ENCODE measurements at regions not wholly inside any gene's neighbourhood (a gene's known extent, or its start where the extent isn't known, plus 50 kb on each side); places are given as distances from the start of the nearest gene placed in this dataset.
"Not testable (repeated sequence)": the region's sequence is repeated elsewhere in the genome, so short reads cannot be mapped to it uniquely, and the experiment has no call there.

GRCh38 chr4:66929748-66930147 is 615.6 kb downstream of the CENPC start:
- no peak for DNase-seq (ENCODE audit: low spot score)

DNA sequence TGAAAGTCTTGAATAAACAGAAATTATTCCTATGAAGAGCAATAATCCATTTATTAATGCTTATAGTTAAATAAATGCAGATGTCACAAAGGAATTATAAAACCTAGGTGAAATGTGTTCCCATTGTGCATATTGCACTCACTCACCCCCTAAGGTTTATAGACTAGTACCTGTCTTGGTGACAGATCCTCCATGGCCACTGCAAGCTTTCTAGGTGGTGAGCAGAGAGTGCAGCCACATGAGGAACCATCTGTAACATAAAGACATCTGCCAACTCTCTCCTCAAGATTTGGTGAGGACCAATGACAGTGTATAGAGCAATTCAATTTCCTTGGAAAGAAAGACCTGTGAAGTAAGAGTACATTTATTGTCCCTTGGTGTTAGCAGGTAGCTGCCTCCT is 616.4 kb downstream of the CENPC start:
- DNase-seq (ENCODE audit: low spot score): not testable (repeated sequence)

GRCh38 chr4:66927937-66928336 is 617.4 kb downstream of the CENPC start:
- DNase-seq (ENCODE audit: low spot score): no peak

- no peak for DNase-seq (ENCODE audit: low spot score)
Measured at GRCh38 chr4:66926687-66927086, 618.6 kb downstream of the CENPC start.

GRCh38 chr4:66923081-66923865 is 622.0 kb downstream of the CENPC start:
- DNase-seq (ENCODE audit: low spot score): no peak

- no peak for DNase-seq (ENCODE audit: low spot score)
Measured at GRCh38 chr4:66921433-66921832, 623.9 kb downstream of the CENPC start.

- no peak for DNase-seq (ENCODE audit: low spot score)
Measured at GRCh38 chr4:66920514-66920913, 624.8 kb downstream of the CENPC start.

GRCh38 chr4:66911880-66912279 is 633.4 kb downstream of the CENPC start:
- no peak for DNase-seq (ENCODE audit: low spot score)

GRCh38 chr4:66906314-66906713 is 639.0 kb downstream of the CENPC start:
- no peak for DNase-seq (ENCODE audit: low spot score)

GRCh38 chr4:66899422-66900065 is 645.8 kb downstream of the CENPC start:
- DNase-seq (ENCODE audit: low spot score): no peak

DNA sequence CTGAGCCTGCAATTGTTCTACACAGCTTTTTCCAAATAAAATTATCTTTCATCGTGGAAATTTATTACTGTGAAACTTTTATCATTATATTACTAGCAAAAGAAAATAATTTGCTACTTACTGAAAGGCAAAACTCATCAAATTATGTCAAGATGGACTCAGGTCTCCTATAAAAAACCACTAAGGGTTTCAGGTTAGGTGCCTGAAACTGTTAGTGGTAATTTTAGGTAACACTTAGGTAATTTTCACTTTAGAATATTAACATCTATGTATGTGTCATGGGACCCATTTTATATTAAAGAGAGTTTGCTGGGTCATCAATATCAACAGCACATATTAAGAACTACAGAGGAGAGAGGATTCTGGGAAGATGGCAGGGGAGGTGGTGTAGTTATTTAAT is 651.5 kb downstream of the CENPC start:
- DNase-seq (ENCODE audit: low spot score): no peak

GRCh38 chr4:66887061-66887460 is 658.2 kb downstream of the CENPC start:
- DNase-seq (ENCODE audit: low spot score): no peak

DNA sequence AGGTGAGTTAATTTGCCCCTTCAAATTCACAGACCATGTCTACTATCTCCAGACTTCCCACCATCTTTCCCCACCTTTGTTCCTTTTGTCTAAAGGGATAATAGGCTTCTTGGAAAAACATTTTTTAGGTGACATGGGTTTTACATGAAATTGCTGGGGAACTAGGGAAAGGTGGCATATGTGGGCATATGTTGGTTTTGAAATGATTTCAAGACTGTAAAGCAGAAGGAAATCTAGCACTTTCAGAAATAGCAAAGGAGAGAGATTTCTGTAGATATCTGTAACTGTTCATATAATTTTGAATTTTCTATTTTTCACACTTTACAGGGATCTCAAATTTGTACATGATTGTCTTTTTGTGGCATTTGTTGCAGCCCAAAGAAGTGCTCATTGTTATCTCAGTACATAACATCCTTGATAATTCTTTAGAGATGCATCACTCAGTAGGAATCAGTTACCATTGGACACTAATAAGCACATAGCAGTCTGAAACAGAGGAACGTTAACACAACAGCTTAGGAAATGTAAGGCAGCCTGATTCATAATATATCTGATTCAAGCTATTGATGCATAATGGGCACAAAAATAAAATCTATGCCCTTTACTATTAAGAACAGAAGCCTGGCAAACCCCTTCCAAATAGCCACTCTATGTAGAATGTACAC is 659.7 kb downstream of the CENPC start:
- no peak for DNase-seq (ENCODE audit: low spot score)

DNA sequence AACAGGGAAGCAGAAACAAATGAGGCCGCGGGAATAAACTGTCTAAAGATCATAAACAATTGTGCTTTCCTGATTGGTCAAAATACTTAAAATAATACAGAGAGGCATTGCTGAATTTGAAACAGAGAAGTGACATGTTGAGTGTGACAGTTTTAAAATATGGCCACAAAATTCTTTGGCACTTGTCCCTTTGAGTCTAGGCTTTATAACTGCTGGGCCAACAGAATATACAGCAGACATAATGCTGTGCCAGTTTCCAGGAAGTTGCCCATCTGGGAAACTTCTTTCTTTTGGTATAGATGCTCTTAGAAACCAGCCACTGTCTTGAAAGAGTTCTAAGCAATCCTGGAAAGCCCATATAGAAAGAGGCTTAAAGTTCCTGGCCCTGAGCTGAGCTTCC is 668.4 kb downstream of the CENPC start:
- DNase-seq (ENCODE audit: low spot score): no peak

DNA sequence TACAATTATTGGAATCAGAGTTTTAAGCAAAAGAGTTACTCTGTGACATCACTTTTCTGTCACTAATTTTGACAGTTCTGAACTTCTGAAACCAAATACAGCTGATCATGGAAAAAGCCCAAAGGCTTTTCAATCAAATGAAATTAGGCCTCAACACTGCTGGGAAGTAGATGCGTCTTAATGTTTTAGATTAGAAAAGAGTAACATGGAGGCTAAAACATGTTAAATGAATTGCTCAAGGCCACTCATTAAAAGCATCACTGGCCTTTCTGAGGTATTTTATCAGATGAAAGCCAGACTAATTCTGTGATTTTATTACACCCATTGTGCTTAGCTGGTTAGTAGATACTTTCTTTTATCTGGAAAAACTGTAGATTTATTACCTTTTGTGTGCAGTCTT is 672.6 kb downstream of the CENPC start:
- no peak for DNase-seq (ENCODE audit: low spot score)

- no peak for DNase-seq (ENCODE audit: low spot score)
Measured at GRCh38 chr4:66863481-66863880, 681.8 kb downstream of the CENPC start.

DNA sequence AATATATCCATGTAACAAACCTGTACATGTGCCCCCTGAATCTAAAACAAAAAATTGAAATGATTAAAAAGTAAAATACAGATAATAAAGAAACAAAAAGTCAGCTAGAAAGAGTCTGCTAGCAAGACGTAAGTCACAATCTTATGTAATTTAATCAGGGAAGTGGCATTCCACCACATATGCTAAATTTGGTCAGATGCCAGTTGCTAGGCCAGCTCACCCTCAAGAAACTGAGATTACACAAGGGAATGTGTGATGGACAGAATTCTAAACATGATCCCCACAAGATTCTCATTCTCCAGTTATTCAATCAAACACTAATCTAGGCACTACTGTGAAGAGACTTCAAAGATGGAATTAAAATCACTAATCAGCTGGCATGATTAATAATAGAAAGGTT is 689.3 kb downstream of the CENPC start:
- no peak for DNase-seq (ENCODE audit: low spot score)

GRCh38 chr4:66853845-66854244 is 691.5 kb downstream of the CENPC start:
- DNase-seq (ENCODE audit: low spot score): no peak

DNA sequence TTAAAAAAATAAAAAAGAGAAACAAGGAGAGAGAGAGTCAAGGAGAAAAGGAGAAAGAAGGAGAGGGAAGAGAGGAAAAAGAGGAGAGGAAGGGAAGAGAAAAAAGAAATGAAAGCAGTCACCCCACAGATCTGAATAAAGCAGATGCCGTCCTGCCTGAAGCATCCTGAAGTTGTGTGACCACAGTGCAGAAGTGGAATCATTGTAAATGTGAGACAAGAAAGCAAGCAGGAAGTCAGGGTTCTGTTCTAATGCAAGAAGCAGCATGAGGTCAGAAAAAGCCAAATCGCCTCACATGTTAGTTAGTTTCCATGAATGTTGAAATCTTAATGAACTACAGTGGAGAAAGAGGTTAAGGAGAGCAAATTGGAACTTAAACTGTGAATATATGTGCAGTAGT is 692.5 kb downstream of the CENPC start:
- DNase-seq (ENCODE audit: low spot score): no peak

- DNase-seq (ENCODE audit: low spot score): no peak
Measured at GRCh38 chr4:66849596-66849995, 695.7 kb downstream of the CENPC start.

DNA sequence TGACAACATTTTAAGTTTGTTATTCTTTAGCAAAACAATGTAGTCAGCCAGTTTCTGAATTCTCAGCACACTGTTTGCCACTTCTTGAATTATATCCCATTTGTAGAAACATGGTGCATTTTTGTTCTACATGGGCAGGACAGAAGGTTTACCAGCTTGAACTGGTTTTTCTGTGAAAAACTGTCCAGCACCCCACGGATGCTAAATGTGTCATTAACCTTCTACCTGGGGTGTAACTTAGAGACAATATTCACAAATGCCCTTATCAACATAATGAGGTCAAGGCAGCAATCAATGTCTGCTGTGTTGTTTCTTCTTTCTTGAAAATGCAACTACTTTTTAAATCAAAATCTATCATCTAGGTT is 702.6 kb downstream of the CENPC start:
- no peak for DNase-seq (ENCODE audit: low spot score)

GRCh38 chr4:66842026-66842723 is 703.1 kb downstream of the CENPC start:
- DNase-seq (ENCODE audit: low spot score): no peak

DNA sequence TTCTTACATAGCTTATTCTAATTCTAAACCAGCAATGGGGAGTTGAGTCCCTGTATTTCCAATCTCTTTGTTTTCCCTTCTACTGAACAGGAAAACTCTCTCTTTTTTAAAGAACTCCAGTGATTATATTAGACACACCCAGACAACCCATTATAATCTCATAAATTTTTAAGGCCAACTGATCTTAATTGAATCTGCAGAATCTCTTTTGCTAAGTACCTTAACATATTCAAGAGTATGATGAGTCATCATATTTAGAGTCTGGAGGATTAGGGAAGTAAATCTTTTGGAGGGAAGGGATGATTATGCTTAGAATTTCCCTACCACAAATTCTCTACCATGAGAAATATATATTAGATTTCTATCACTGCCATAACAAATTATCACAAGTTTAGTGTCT is 705.1 kb downstream of the CENPC start:
- no peak for DNase-seq (ENCODE audit: low spot score)

Measured in GM03348 (cell line).